IMR-90 (cell line): ENCODE measurements at regions not wholly inside any gene's neighbourhood (a gene's known extent, or its start where the extent isn't known, plus 50 kb on each side); places are given as distances from the start of the nearest gene placed in this dataset.

Source experiments
- ATAC-seq: fragments of 200-7000 bp; cut with Tn5 transposase; 2 replicates; pipeline ENCODE4 v1.9.1; 2020; ENCODE audit warnings: low read depth, mild to moderate bottlenecking, moderate library complexity
- BruUV-seq: library from RNA; stranded (reverse); fragments of 400-500 nt; replicated peaks from 2 replicates; lab custom pipeline; 2021; lab: Mats Ljungman, UMichigan
- CTCF ChIA-PET: fragments of 300-600 bp; formaldehyde crosslinking; extraction: SDS; loops from one replicate; lab custom pipeline; 2021; ENCODE audit warnings: antibody characterized with exemption; lab: Yijun Ruan, JAX
- POLR2A ChIA-PET: fragments of 300-600 bp; sonication (Branson Sonifier 250); formaldehyde crosslinking; loops from one replicate; lab custom pipeline; 2022; ENCODE audit warnings: antibody characterized with exemption; ENCODE audit not compliant: unreplicated experiment; lab: Charles Lee
- DNase-seq: peaks from one replicate; pipeline ENCODE4 v3.0.0; 2013
- H2AFZ ChIP-seq: replicated peaks from 2 replicates; pipeline ENCODE3; 2013; ENCODE audit warnings: low read length, mild to moderate bottlenecking; ENCODE audit not compliant: poor library complexity
- H2AK5ac ChIP-seq: 2 replicates; pipeline ENCODE4 v1.6.1; 2013; ENCODE audit warnings: low read depth, low read length, inconsistent platforms
- H2AK9ac ChIP-seq: replicated peaks from 2 replicates; pipeline ENCODE3; 2013; ENCODE audit warnings: mild to moderate bottlenecking, low read depth, low read length, moderate library complexity; ENCODE audit not compliant: poor library complexity
- H2BK120ac ChIP-seq: 2 replicates; pipeline ENCODE4 v1.6.1; 2013; ENCODE audit warnings: low read depth, low read length, inconsistent platforms
- H2BK15ac ChIP-seq: 3 replicates; pipeline ENCODE4 v1.6.1; 2013; ENCODE audit warnings: low read depth, low read length, inconsistent platforms
- H2BK20ac ChIP-seq: 2 replicates; pipeline ENCODE4 v1.6.1; 2013; ENCODE audit warnings: low read depth, mild to moderate bottlenecking, inconsistent platforms, low read length, moderate library complexity
- H2BK5ac ChIP-seq: 2 replicates; pipeline ENCODE4 v1.6.1; 2013; ENCODE audit warnings: mild to moderate bottlenecking, low read depth, low read length, inconsistent platforms; ENCODE audit not compliant: poor library complexity, severe bottlenecking
- H3K14ac ChIP-seq: replicated peaks from 2 replicates; pipeline ENCODE4 v1.6.1; 2013; ENCODE audit warnings: low read depth, low read length, inconsistent platforms
- H3K18ac ChIP-seq: 2 replicates; pipeline ENCODE4 v1.6.1; 2013; ENCODE audit warnings: low read depth, low read length, control low read depth
- H3K23ac ChIP-seq: 2 replicates; pipeline ENCODE4 v1.6.1; 2013; ENCODE audit warnings: low read depth, low read length, inconsistent platforms
- H3K27ac ChIP-seq: 2 replicates; pipeline ENCODE4 v1.5.1; 2013; ENCODE audit warnings: mild to moderate bottlenecking, control low read depth, low read length; ENCODE audit not compliant: insufficient read depth
- H3K27me3 ChIP-seq: 2 replicates; pipeline ENCODE4 v1.6.1; 2013; ENCODE audit warnings: low read length; ENCODE audit not compliant: control insufficient read depth, insufficient read depth
- H3K36me3 ChIP-seq: 2 replicates; pipeline ENCODE4 v1.6.1; 2013; ENCODE audit warnings: low read length, mixed read lengths; ENCODE audit not compliant: control insufficient read depth, insufficient read depth
- H3K4ac ChIP-seq: 2 replicates; pipeline ENCODE4 v1.6.1; 2013; ENCODE audit warnings: low read depth, low read length, inconsistent platforms
- H3K4me1 ChIP-seq: 2 replicates; pipeline ENCODE4 v1.6.1; 2013; ENCODE audit warnings: low read length, mixed read lengths; ENCODE audit not compliant: control insufficient read depth, insufficient read depth
- H3K4me2 ChIP-seq: 2 replicates; pipeline ENCODE4 v1.6.1; 2013; ENCODE audit warnings: low read depth, mild to moderate bottlenecking, control low read depth, low read length, moderate library complexity
- H3K4me3 ChIP-seq: 2 replicates; pipeline ENCODE4 v1.5.1; 2013; ENCODE audit warnings: low read depth, mild to moderate bottlenecking, control low read depth, low read length, moderate library complexity; ENCODE audit not compliant: insufficient read depth
- H3K56ac ChIP-seq: 2 replicates; pipeline ENCODE4 v1.6.1; 2013; ENCODE audit warnings: low read length, inconsistent platforms; ENCODE audit not compliant: insufficient read depth; ENCODE audit errors: extremely low read depth
- H3K79me1 ChIP-seq, 2 experiments: 2 replicates each; pipeline ENCODE4 v1.6.1; 2013; ENCODE audit warnings: low read length in 2 of 2, inconsistent platforms in 1 of 2, low read depth in 1 of 2
- H3K9ac ChIP-seq: 2 replicates; pipeline ENCODE4 v1.6.1; 2013; ENCODE audit warnings: low read depth, low read length, control low read depth
- H3K9me1 ChIP-seq: 2 replicates; pipeline ENCODE4 v1.6.1; 2013; ENCODE audit warnings: low read length, inconsistent platforms; ENCODE audit not compliant: insufficient read depth
- H3K9me3 ChIP-seq: 2 replicates; pipeline ENCODE4 v1.6.1; 2013; ENCODE audit warnings: low read length; ENCODE audit not compliant: control insufficient read depth, insufficient read depth
- H4K20me1 ChIP-seq: 2 replicates; pipeline ENCODE4 v1.6.1; 2013; ENCODE audit warnings: low read length, inconsistent platforms; ENCODE audit not compliant: insufficient read depth
- H4K5ac ChIP-seq: 2 replicates; pipeline ENCODE4 v1.6.1; 2013; ENCODE audit warnings: mild to moderate bottlenecking, low read depth, low read length, control low read depth
- H4K8ac ChIP-seq, 2 experiments: 2 replicates each; pipeline ENCODE4 v1.6.1; 2013; ENCODE audit warnings: low read depth in 2 of 2, low read length in 2 of 2, control low read depth in 1 of 2, inconsistent platforms in 1 of 2
- H4K91ac ChIP-seq: 2 replicates; pipeline ENCODE4 v1.6.1; 2013; ENCODE audit warnings: low read depth, low read length, inconsistent platforms; ENCODE audit not compliant: insufficient read depth
- CEBPB ChIP-seq: IDR thresholded peaks from 2 replicates; pipeline ENCODE4 v1.6.1; 2012; ENCODE audit warnings: low read depth, low read length, improper control_type of control experiment
- CHD1 ChIP-seq: IDR thresholded peaks from 2 replicates; pipeline ENCODE4 v1.6.1; 2012; ENCODE audit warnings: low read depth, low read length, improper control_type of control experiment
- MAFK ChIP-seq: IDR thresholded peaks from 2 replicates; pipeline ENCODE4 v1.6.1; 2012; ENCODE audit warnings: low read depth, low read length, improper control_type of control experiment
- MAZ ChIP-seq: IDR thresholded peaks from 2 replicates; pipeline ENCODE4 v1.6.1; 2012; ENCODE audit warnings: low read depth, mild to moderate bottlenecking, low read length, improper control_type of control experiment, moderate library complexity, borderline replicate concordance
- NFE2L2 ChIP-seq: fragments of 150-350 bp; IDR thresholded peaks from 2 replicates; pipeline ENCODE4 v1.6.1; 2016; ENCODE audit warnings: low read depth, mild to moderate bottlenecking, low read length
- POLR2A ChIP-seq: IDR thresholded peaks from 2 replicates; pipeline ENCODE4 v1.6.1; 2012; ENCODE audit warnings: mild to moderate bottlenecking, low read depth, low read length
- RAD21 ChIP-seq: IDR thresholded peaks from 2 replicates; pipeline ENCODE4 v1.6.1; 2012; ENCODE audit warnings: low read length, improper control_type of control experiment
- RFX5 ChIP-seq: IDR thresholded peaks from 2 replicates; pipeline ENCODE4 v1.8.0; 2012; ENCODE audit warnings: low read depth, mild to moderate bottlenecking, low read length, moderate library complexity
- USF2 ChIP-seq: fragments of 150-350 bp; IDR thresholded peaks from 2 replicates; pipeline ENCODE4 v1.6.1; 2017; ENCODE audit warnings: mild to moderate bottlenecking, antibody characterized with exemption, low read length, low read depth
- WGBS, 2 experiments: methylation state at CpG; one replicate each; pipeline versions ENCODE4 v1.1.5 to v1.1.7; 2013; ENCODE audit warnings: missing lambda C conversion rate in 2 of 2; ENCODE audit not compliant: insufficient read length in 1 of 2; ENCODE audit errors: extremely low coverage in 2 of 2; 5-methylcytosine and 5-hydroxymethylcytosine counted together
- dilution Hi-C: fragments of 300-500 bp; cut with HindIII; formaldehyde crosslinking; loops from one replicate; pipeline ENCODE4 v1.14.3; 2018; ENCODE audit warnings: low sequenced_read_pairs; ENCODE audit not compliant: unreplicated experiment
- in situ Hi-C: fragments of 300-500 bp; cut with MboI; formaldehyde crosslinking; loops from 3 replicates; pipeline ENCODE4 v1.14.3; 2019; ENCODE audit warnings: low sequenced_read_pairs, inconsistent platforms, mixed read lengths
- intact Hi-C: fragments of 100-400 bp; cut with micrococcal nuclease; formaldehyde crosslinking; loops from 2 replicates; pipeline ENCODE4 v1.10.0; 2022
- TF ChIP-seq, protein P1 (sequence below): conservative IDR thresholded peaks from 2 replicates; pipeline ENCODE4 v1.5.1; 2012; ENCODE audit warnings: mild to moderate bottlenecking, low read depth, low read length, improper control_type of control experiment
- TF ChIP-seq, protein P2 (sequence below): fragments of 150-350 bp; IDR thresholded peaks from 2 replicates; pipeline ENCODE4 v1.6.1; 2016; ENCODE audit warnings: low read depth, mild to moderate bottlenecking, low read length, moderate library complexity, borderline replicate concordance

GRCh38 chr2:120854766-120855530 lies 119.3 kb downstream of the GLI2 start:
- Histone ChIP-seq H3K4me3 (no peak overlapping the region), H3K27me3 (no peaks in the 10 kb centered on the region), H3K9me3 (no peaks in the 10 kb centered on the region), H2BK15ac (no peak overlapping the region), H3K56ac (no peak overlapping the region), H2AFZ (no peak overlapping the region), H2AK9ac (no peak overlapping the region), H4K8ac (no peak overlapping the region), H4K5ac (no peak overlapping the region), H2AK5ac (no peak overlapping the region), H3K79me1 (peaks cover 32 to 95% of the 10 kb centered on the region in 2 experiments; a peak in 3 of 4 replicates), H3K4me1 (peaks cover 26% of the 10 kb centered on the region), H2BK5ac (no peak overlapping the region), H4K20me1 (peaks cover 76% of the 10 kb centered on the region), H3K18ac (no peak overlapping the region), H2BK120ac (no peak overlapping the region), H2BK20ac (no peak overlapping the region), H3K4ac (no peak overlapping the region), H3K36me3 (peaks cover 2% of the 10 kb centered on the region; the same call in 1 of the 2 replicates), H4K91ac (no peak overlapping the region), H3K9ac (no peak overlapping the region), H3K27ac (no peak overlapping the region), H3K4me2 (no peak overlapping the region), H3K23ac (no peak overlapping the region), H3K9me1 (peaks cover 43% of the 10 kb centered on the region), H3K14ac (no peak overlapping the region)
- TF ChIP-seq RAD21 = no peak
- no peak for TF ChIP-seq RFX5
- no peak for TF ChIP-seq CEBPB
- TF ChIP-seq, protein P1, sequence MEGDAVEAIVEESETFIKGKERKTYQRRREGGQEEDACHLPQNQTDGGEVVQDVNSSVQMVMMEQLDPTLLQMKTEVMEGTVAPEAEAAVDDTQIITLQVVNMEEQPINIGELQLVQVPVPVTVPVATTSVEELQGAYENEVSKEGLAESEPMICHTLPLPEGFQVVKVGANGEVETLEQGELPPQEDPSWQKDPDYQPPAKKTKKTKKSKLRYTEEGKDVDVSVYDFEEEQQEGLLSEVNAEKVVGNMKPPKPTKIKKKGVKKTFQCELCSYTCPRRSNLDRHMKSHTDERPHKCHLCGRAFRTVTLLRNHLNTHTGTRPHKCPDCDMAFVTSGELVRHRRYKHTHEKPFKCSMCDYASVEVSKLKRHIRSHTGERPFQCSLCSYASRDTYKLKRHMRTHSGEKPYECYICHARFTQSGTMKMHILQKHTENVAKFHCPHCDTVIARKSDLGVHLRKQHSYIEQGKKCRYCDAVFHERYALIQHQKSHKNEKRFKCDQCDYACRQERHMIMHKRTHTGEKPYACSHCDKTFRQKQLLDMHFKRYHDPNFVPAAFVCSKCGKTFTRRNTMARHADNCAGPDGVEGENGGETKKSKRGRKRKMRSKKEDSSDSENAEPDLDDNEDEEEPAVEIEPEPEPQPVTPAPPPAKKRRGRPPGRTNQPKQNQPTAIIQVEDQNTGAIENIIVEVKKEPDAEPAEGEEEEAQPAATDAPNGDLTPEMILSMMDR = no peak
- no peak for TF ChIP-seq NFE2L2
- TF ChIP-seq MAFK = no peak
- TF ChIP-seq, protein P2, sequence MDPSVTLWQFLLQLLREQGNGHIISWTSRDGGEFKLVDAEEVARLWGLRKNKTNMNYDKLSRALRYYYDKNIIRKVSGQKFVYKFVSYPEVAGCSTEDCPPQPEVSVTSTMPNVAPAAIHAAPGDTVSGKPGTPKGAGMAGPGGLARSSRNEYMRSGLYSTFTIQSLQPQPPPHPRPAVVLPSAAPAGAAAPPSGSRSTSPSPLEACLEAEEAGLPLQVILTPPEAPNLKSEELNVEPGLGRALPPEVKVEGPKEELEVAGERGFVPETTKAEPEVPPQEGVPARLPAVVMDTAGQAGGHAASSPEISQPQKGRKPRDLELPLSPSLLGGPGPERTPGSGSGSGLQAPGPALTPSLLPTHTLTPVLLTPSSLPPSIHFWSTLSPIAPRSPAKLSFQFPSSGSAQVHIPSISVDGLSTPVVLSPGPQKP = no peak
- no peak for TF ChIP-seq CHD1
- no peak for TF ChIP-seq POLR2A
- TF ChIP-seq MAZ = no peak
- no peak for TF ChIP-seq USF2
- in situ Hi-C loops (no loop called here), intact Hi-C loops (no loop called here), dilution Hi-C loops (no loop called here)
- ChIA-PET CTCF (no interaction called here), POLR2A (no interaction called here)
- whole genome bisulfite sequencing, 2 experiments = 82% methylated on average over 3 of the region's 10 CpGs; no CpG with 5 or more reads in 1 of the 2 experiments
- no peak for ATAC-seq
- no TSS peak for BruUV-seq
- DNase-seq = no peak
